Neural progenitor cell (in vitro differentiated cells): ENCODE measurements at regions not wholly inside any gene's neighbourhood (a gene's known extent, or its start where the extent isn't known, plus 50 kb on each side); places are given as distances from the start of the nearest gene placed in this dataset.

Experiments used
- CTCF ChIP-seq: fragments of 200-600 bp; sonication (generic); IDR thresholded peaks from 2 replicates; pipeline ENCODE4 v1.5.1; 2017; ENCODE audit warnings: antibody characterized with exemption, mild to moderate bottlenecking
- EZH2 ChIP-seq: fragments of 200-600 bp; sonication (generic); IDR thresholded peaks from 2 replicates; pipeline ENCODE4 v1.6.1; 2017; ENCODE audit warnings: antibody characterized with exemption, mild to moderate bottlenecking, moderate library complexity
- EZH2phosphoT487 ChIP-seq: fragments of 200-600 bp; sonication (generic); IDR thresholded peaks from 2 replicates; pipeline ENCODE4 v1.6.1; 2017; ENCODE audit warnings: antibody characterized with exemption

DNA sequence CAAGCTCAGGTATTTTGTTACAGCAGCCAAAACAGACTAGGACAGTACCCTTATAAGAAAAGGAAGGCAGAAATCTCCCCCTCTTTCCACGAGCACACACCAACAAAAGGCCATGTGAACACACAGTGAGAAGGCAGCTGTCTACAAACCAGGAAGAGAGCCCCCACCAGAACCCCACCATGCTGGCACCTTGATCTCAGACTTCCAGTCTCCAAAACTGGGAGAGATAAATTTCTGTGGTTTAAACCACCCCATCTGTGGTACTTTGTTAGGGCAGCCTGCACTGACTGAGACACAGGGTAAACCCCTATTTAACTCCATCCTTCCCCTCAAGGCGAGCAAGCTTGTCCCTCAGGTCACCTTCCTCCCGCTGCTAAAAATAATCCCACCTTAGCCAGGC, 475.8 kb upstream of the JARID2 start:
- TF ChIP-seq CTCF, result no peak
- no peak for TF ChIP-seq EZH2
- no peak for TF ChIP-seq EZH2phosphoT487
